Breast epithelium (tissue), 4 donors: ENCODE measurements at regions not wholly inside any gene's neighbourhood (a gene's known extent, or its start where the extent isn't known, plus 50 kb on each side); places are given as distances from the start of the nearest gene placed in this dataset.

Source experiments
- DNase-seq, 2 donors: peaks; one replicate each; pipeline ENCODE4 v3.0.0-alpha.2; 2019; ENCODE audit warnings: low spot score in 2 of 2
- H3K27ac ChIP-seq, 2 donors: fragments of 200-600 bp; sonication (generic) in 1 of 2; one replicate each; pipeline ENCODE4 v1.5.1; 2016 to 2019; ENCODE audit warnings: mild to moderate bottlenecking in 1 of 2
- H3K27me3 ChIP-seq, 2 donors: fragments of 200-600 bp; sonication (generic) in 1 of 2; one replicate each; pipeline versions ENCODE4 v1.5.1 to v1.6.0; 2017 to 2019; ENCODE audit warnings: control low read depth in 1 of 2, mild to moderate bottlenecking in 1 of 2
- H3K36me3 ChIP-seq: fragments of 200-600 bp; one replicate; pipeline ENCODE4 v1.5.1; 2019
- H3K4me1 ChIP-seq, 2 donors: fragments of 200-600 bp; sonication (generic); one replicate each; pipeline ENCODE4 v1.5.1; 2016 to 2019; ENCODE audit warnings: control low read depth in 1 of 2
- H3K4me3 ChIP-seq, 3 donors: fragments of 200-600 bp; sonication (generic); 1 replicate in 2 of 3; 2 replicates in 1 of 3; pipeline ENCODE4 v1.5.1; 2016 to 2019; ENCODE audit warnings: mild to moderate bottlenecking in 3 of 3, moderate library complexity in 2 of 3
- H3K9me3 ChIP-seq, 2 donors: fragments of 200-600 bp; sonication (generic) in 1 of 2; one replicate each; pipeline ENCODE4 v1.5.1; 2016 to 2019; ENCODE audit warnings: control low read depth in 1 of 2
- CTCF ChIP-seq, 3 donors: fragments of 450-650 bp; IDR thresholded peaks; one replicate each; pipeline ENCODE4 v1.5.1; 2016 to 2017; ENCODE audit warnings: antibody characterized with exemption in 3 of 3, mild to moderate bottlenecking in 3 of 3, moderate library complexity in 3 of 3
- POLR2A ChIP-seq: fragments of 450-650 bp; IDR thresholded peaks from one replicate; pipeline ENCODE4 v1.6.1; 2016; ENCODE audit warnings: antibody characterized with exemption, mild to moderate bottlenecking, moderate library complexity
- POLR2AphosphoS5 ChIP-seq, 3 donors: sonication (generic); formaldehyde crosslinking; IDR thresholded peaks; one replicate each; pipeline ENCODE4 v1.6.1; 2017; ENCODE audit warnings: antibody characterized with exemption in 3 of 3
- intact Hi-C: fragments of 100-400 bp; cut with DNase I; formaldehyde crosslinking; loops from one replicate; pipeline ENCODE4 v1.15.1; 2023; ENCODE audit warnings: low total_unique reads

GRCh38 chr3:71896751-71897150, 111.8 kb upstream of the PROK2 start:
- intact Hi-C loops, result no loop called here
- Histone ChIP-seq H3K9me3 (no peaks in the 10 kb centered on the region), H3K27ac (peak overlapping the region in 1 of 2 donors; percentile 28), H3K36me3 (no peaks in the 10 kb centered on the region), H3K27me3 (no peaks in the 10 kb centered on the region), H3K4me1 (no peaks in the 10 kb centered on the region), H3K4me3 (no peak overlapping the region)
- TF ChIP-seq POLR2A (no peak), POLR2AphosphoS5 (IDR thresholded peaks at IDR 0.05) (no peak), CTCF (IDR thresholded peaks at IDR 0.05) (no peak)
- no peak for DNase-seq

DNA sequence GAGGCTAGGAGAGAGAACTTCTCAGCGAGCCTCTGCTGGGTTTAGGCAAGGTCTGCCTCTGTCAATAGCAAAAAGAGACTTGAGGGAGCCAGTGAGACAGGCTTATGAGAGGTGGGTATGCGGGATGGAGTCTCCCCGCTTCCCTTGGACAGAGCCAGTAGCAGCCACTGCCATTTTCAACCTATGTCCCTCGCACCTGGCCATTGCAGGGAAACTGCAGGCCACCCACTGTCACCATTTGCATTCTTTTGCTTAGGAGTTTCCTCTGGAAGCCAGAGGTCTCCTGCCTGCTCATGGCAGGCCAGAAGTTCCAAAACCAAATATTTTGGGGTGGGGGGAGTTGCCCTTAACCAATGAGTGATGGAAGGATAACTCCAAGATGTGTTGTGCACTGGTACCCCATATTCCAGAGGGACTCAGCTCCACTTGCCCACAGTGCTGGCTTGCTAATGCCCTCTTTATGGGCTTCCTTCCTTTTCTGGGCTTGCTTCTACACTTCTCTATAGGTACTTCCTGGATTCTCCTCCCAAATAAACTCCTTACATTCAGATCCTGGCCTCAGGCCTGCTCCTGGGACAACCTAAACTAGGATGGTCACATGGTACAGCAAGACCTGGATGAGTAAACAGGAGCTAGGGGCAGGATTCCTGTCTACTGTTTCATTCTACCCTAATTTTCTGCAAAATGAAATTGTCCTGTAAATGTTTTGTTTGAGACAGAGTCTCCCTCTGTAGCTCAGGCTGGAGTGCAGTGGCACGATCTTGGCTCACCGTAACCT, 108.9 kb upstream of the PROK2 start:
- H3K4me1 ChIP-seq, result no peaks in the 10 kb centered on the region
- no peak overlapping the region for H3K27ac ChIP-seq
- no peaks in the 10 kb centered on the region for H3K27me3 ChIP-seq
- no peak for DNase-seq
- H3K9me3 ChIP-seq, result no peaks in the 10 kb centered on the region
- no peak overlapping the region for H3K4me3 ChIP-seq
- intact Hi-C loops, result no loop called here
- no peaks in the 10 kb centered on the region for H3K36me3 ChIP-seq
- TF ChIP-seq POLR2AphosphoS5 (IDR thresholded peaks at IDR 0.05), result no peak
- TF ChIP-seq POLR2A, result no peak
- no peak for TF ChIP-seq CTCF (IDR thresholded peaks at IDR 0.05)

- Histone ChIP-seq H3K36me3 (no peaks in the 10 kb centered on the region), H3K27me3 (no peaks in the 10 kb centered on the region), H3K4me1 (no peaks in the 10 kb centered on the region), H3K9me3 (no peaks in the 10 kb centered on the region), H3K27ac (no peak overlapping the region), H3K4me3 (no peak overlapping the region)
- DNase-seq, result no peak
- intact Hi-C loops, result no loop called here
- no peak for TF ChIP-seq POLR2AphosphoS5 (IDR thresholded peaks at IDR 0.05)
- no peak for TF ChIP-seq POLR2A
- no peak for TF ChIP-seq CTCF (IDR thresholded peaks at IDR 0.05)
Measured at GRCh38 chr3:71893122-71893521, 108.2 kb upstream of the PROK2 start.

DNA sequence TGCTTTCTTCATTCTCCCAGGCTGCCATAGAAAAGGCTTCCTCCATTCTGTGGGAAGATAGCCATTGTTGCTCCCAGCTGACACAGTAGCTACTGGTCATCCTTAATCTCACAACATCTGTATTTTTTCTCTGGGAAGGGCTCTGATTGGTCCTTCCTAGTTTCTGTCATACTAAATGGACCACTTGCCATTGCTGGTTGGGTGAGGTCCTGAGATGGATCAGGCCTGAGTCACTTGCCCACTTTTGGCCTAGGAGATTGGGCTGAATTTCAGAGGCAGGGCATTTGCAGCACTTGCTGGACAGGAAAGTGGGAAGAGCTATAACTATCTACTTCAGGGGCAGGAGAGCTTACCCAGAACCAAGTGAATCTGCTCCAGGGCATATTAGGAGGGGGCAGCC, 106.5 kb upstream of the PROK2 start:
- no peak overlapping the region for H3K27ac ChIP-seq
- intact Hi-C loops, result no loop called here
- no peaks in the 10 kb centered on the region for H3K4me1 ChIP-seq
- H3K9me3 ChIP-seq, result no peaks in the 10 kb centered on the region
- DNase-seq, result no peak
- no peak overlapping the region for H3K4me3 ChIP-seq
- H3K27me3 ChIP-seq, result no peaks in the 10 kb centered on the region
- H3K36me3 ChIP-seq, result no peaks in the 10 kb centered on the region
- TF ChIP-seq POLR2AphosphoS5 (IDR thresholded peaks at IDR 0.05), result no peak
- no peak for TF ChIP-seq POLR2A
- TF ChIP-seq CTCF (IDR thresholded peaks at IDR 0.05), result no peak

- TF ChIP-seq POLR2A, result no peak
- TF ChIP-seq POLR2AphosphoS5 (IDR thresholded peaks at IDR 0.05), result no peak
- no peak for TF ChIP-seq CTCF (IDR thresholded peaks at IDR 0.05)
- Histone ChIP-seq H3K27ac (peak overlapping the region in 1 of 2 donors; percentile 29), H3K4me3 (no peak overlapping the region), H3K36me3 (no peaks in the 10 kb centered on the region), H3K4me1 (no peaks in the 10 kb centered on the region), H3K9me3 (no peaks in the 10 kb centered on the region), H3K27me3 (no peaks in the 10 kb centered on the region)
- intact Hi-C loops, result no loop called here
- no peak for DNase-seq
Measured at GRCh38 chr3:71890356-71890931, 105.5 kb upstream of the PROK2 start.
